ENCODE measurements at regions not wholly inside any gene's neighbourhood (a gene's known extent, or its start where the extent isn't known, plus 50 kb on each side); places are given as distances from the start of the nearest gene placed in this dataset.

- H3K36me3 ChIP-seq (ENCODE audit: control insufficient read depth, insufficient read depth, low read length), result no peaks in the 10 kb centered on the region
- no peaks in the 10 kb centered on the region for H3K27me3 ChIP-seq (ENCODE audit: control insufficient read depth, insufficient read depth, low read length)
- no peak for TF ChIP-seq CTCF (IDR thresholded peaks at IDR 0.05; ENCODE audit: insufficient read depth, low read depth, low read length)
- ChIA-PET CTCF (no interaction called here), POLR2A (no interaction called here)
- no peak overlapping the region for H3K4me3 ChIP-seq (ENCODE audit: low read depth, low read length)
- DNase-seq (ENCODE audit: low read depth), result no peak
Measured at GRCh38 chr14:40989260-40989659, 617.4 kb upstream of the LRFN5 start.

- no peak for DNase-seq (ENCODE audit: low read depth)
- Histone ChIP-seq H3K36me3 (ENCODE audit: control insufficient read depth, insufficient read depth, low read length) (no peaks in the 10 kb centered on the region), H3K4me3 (ENCODE audit: low read depth, low read length) (no peak overlapping the region), H3K27me3 (ENCODE audit: control insufficient read depth, insufficient read depth, low read length) (no peaks in the 10 kb centered on the region)
- TF ChIP-seq CTCF (IDR thresholded peaks at IDR 0.05; ENCODE audit: insufficient read depth, low read depth, low read length), result no peak
- POLR2A ChIA-PET, result no interaction called here
- CTCF ChIA-PET, result no interaction called here
Measured at GRCh38 chr14:40987481-40987880, 619.2 kb upstream of the LRFN5 start.

- DNase-seq (ENCODE audit: low read depth), result no peak
- TF ChIP-seq CTCF (IDR thresholded peaks at IDR 0.05; ENCODE audit: insufficient read depth, low read depth, low read length), result no peak
- CTCF ChIA-PET, result interaction anchor here (0.7 kb wide), 1 partner anchor 739 kb away, joined by 3 read pairs; no protein-coding TSS in a partner anchor
- POLR2A ChIA-PET, result no interaction called here
- Histone ChIP-seq H3K27me3 (ENCODE audit: control insufficient read depth, insufficient read depth, low read length) (no peaks in the 10 kb centered on the region), H3K4me3 (ENCODE audit: low read depth, low read length) (no peak overlapping the region), H3K36me3 (ENCODE audit: control insufficient read depth, insufficient read depth, low read length) (no peaks in the 10 kb centered on the region)
Measured at GRCh38 chr14:40986655-40987054, 620.0 kb upstream of the LRFN5 start.

- DNase-seq (ENCODE audit: low read depth), result no peak
- no peaks in the 10 kb centered on the region for H3K36me3 ChIP-seq (ENCODE audit: control insufficient read depth, insufficient read depth, low read length)
- ChIA-PET CTCF (no interaction called here), POLR2A (no interaction called here)
- no peaks in the 10 kb centered on the region for H3K27me3 ChIP-seq (ENCODE audit: control insufficient read depth, insufficient read depth, low read length)
- no peak overlapping the region for H3K4me3 ChIP-seq (ENCODE audit: low read depth, low read length)
- no peak for TF ChIP-seq CTCF (IDR thresholded peaks at IDR 0.05; ENCODE audit: insufficient read depth, low read depth, low read length)
Measured at GRCh38 chr14:40985584-40985983, 621.1 kb upstream of the LRFN5 start.

GRCh38 chr14:40983604-40984003, 623.1 kb upstream of the LRFN5 start:
- ChIA-PET POLR2A (no interaction called here), CTCF (no interaction called here)
- DNase-seq (ENCODE audit: low read depth), result no peak

More at GRCh38 chr14:40983604-40984003, 623.1 kb upstream of the LRFN5 start:
- no peaks in the 10 kb centered on the region for H3K27me3 ChIP-seq (ENCODE audit: control insufficient read depth, insufficient read depth, low read length)
- H3K36me3 ChIP-seq (ENCODE audit: control insufficient read depth, insufficient read depth, low read length), result no peaks in the 10 kb centered on the region
- TF ChIP-seq CTCF (IDR thresholded peaks at IDR 0.05; ENCODE audit: insufficient read depth, low read depth, low read length), result no peak
- no peak overlapping the region for H3K4me3 ChIP-seq (ENCODE audit: low read depth, low read length)
